ENCODE measurements at regions not wholly inside any gene's neighbourhood (a gene's known extent, or its start where the extent isn't known, plus 50 kb on each side); places are given as distances from the start of the nearest gene placed in this dataset.

GRCh38 chr20:56697476-56697875 is 68.4 kb downstream of the TFAP2C start:
- DNase-seq (ENCODE audit: extremely low read depth, insufficient read length) = no peak
- no peak for TF ChIP-seq CTCF (IDR thresholded peaks at IDR 0.05; ENCODE audit: insufficient read depth, low read length, poor library complexity, severe bottlenecking)
- Histone ChIP-seq H3K27me3 (replicated peaks; ENCODE audit: control insufficient read depth, insufficient read depth, low read length) (no peaks in the 10 kb centered on the region), H3K4me3 (replicated peaks; ENCODE audit: low read depth, low read length) (no peak overlapping the region), H3K36me3 (ENCODE audit: control insufficient read depth, insufficient read depth, low read length) (no peaks in the 10 kb centered on the region)

GRCh38 chr20:56698297-56698696 is 69.2 kb downstream of the TFAP2C start:
- Histone ChIP-seq H3K4me3 (replicated peaks; ENCODE audit: low read depth, low read length) (no peak overlapping the region), H3K36me3 (ENCODE audit: control insufficient read depth, insufficient read depth, low read length) (no peaks in the 10 kb centered on the region), H3K27me3 (replicated peaks; ENCODE audit: control insufficient read depth, insufficient read depth, low read length) (no peaks in the 10 kb centered on the region)
- DNase-seq (ENCODE audit: extremely low read depth, insufficient read length) = no peak
- TF ChIP-seq CTCF (IDR thresholded peaks at IDR 0.05; ENCODE audit: insufficient read depth, low read length, poor library complexity, severe bottlenecking) = no peak

GRCh38 chr20:56698749-56699148 is 69.6 kb downstream of the TFAP2C start:
- TF ChIP-seq CTCF (IDR thresholded peaks at IDR 0.05; ENCODE audit: insufficient read depth, low read length, poor library complexity, severe bottlenecking) = no peak
- no peaks in the 10 kb centered on the region for H3K27me3 ChIP-seq (replicated peaks; ENCODE audit: control insufficient read depth, insufficient read depth, low read length)
- DNase-seq (ENCODE audit: extremely low read depth, insufficient read length) = no peak
- H3K36me3 ChIP-seq (ENCODE audit: control insufficient read depth, insufficient read depth, low read length) = no peaks in the 10 kb centered on the region
- no peak overlapping the region for H3K4me3 ChIP-seq (replicated peaks; ENCODE audit: low read depth, low read length)

- Histone ChIP-seq H3K36me3 (ENCODE audit: control insufficient read depth, insufficient read depth, low read length) (no peaks in the 10 kb centered on the region), H3K27me3 (replicated peaks; ENCODE audit: control insufficient read depth, insufficient read depth, low read length) (no peaks in the 10 kb centered on the region), H3K4me3 (replicated peaks; ENCODE audit: low read depth, low read length) (no peak overlapping the region)
- DNase-seq (ENCODE audit: extremely low read depth, insufficient read length) = no peak
- no peak for TF ChIP-seq CTCF (IDR thresholded peaks at IDR 0.05; ENCODE audit: insufficient read depth, low read length, poor library complexity, severe bottlenecking)
Observed at GRCh38 chr20:56702931-56703840, 74.1 kb downstream of the TFAP2C start.

GRCh38 chr20:56706867-56707360 is 77.8 kb downstream of the TFAP2C start:
- Histone ChIP-seq H3K4me3 (replicated peaks; ENCODE audit: low read depth, low read length) (no peak overlapping the region), H3K36me3 (ENCODE audit: control insufficient read depth, insufficient read depth, low read length) (no peaks in the 10 kb centered on the region), H3K27me3 (replicated peaks; ENCODE audit: control insufficient read depth, insufficient read depth, low read length) (no peaks in the 10 kb centered on the region)
- TF ChIP-seq CTCF (IDR thresholded peaks at IDR 0.05; ENCODE audit: insufficient read depth, low read length, poor library complexity, severe bottlenecking) = no peak
- DNase-seq (ENCODE audit: extremely low read depth, insufficient read length) = no peak

All from GM06990 (cell line).